HG02970 (cell line): ENCODE measurements at regions not wholly inside any gene's neighbourhood (a gene's known extent, or its start where the extent isn't known, plus 50 kb on each side); places are given as distances from the start of the nearest gene placed in this dataset.
"Not testable (repeated sequence)": the region's sequence is repeated elsewhere in the genome, so short reads cannot be mapped to it uniquely, and the experiment has no call there.

Experiments used
- ATAC-seq: cut with Tn5 transposase; IDR thresholded peaks from one replicate; pipeline ENCODE4 v1.9.1; 2021; ENCODE audit warnings: mild to moderate bottlenecking, moderate library complexity, moderate number of reproducible peaks; ENCODE audit not compliant: unreplicated experiment, low FRiP score

GRCh38 chr22:49517667-49518185, 309.9 kb downstream of the BRD1 start:
- no peak for ATAC-seq

- ATAC-seq = no peak
Observed at GRCh38 chr22:49517211-49517610, 310.5 kb downstream of the BRD1 start.

GRCh38 chr22:49515475-49515874, 312.2 kb downstream of the BRD1 start:
- no peak for ATAC-seq

DNA sequence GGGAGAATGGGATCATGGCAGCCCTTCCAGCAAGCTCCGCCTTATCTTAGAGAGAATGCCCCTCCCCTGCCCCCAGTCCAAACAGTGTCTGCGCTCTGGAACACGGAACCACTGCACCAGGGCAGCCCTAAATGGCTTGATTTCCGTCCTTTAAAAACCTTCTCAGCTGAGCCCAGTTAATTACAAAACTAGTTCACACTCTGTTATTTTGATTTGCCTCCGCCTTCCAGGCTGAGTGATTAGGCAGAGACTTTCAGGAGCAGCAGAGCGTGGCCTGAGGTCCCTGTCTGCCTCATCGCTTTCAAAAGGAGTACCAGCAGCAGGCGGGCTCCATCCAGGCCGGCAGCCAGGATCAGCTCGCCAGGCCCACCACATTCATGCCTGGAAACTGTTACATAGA, 313.0 kb downstream of the BRD1 start:
- no peak for ATAC-seq

DNA sequence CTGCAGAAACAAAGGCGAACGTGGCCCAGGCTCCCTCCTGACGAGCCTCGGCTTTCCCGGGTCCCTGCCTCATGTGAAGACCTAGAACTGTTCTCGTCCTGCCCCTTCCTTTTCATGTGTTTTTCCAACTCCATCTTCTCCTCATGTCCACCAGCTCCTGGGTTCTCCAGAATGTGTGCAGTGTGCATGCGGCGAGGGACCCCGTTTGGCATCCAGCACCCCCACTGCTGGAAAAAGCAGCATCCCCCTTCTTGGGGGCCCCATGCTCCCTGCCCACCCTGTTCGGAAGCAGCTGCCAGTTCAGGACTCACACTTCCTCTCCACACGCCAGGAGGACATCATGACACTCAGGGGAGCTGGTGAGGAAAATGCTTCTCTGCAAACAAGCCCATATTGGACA, 313.5 kb downstream of the BRD1 start:
- no peak for ATAC-seq

GRCh38 chr22:49513358-49513851, 314.3 kb downstream of the BRD1 start:
- no peak for ATAC-seq

- ATAC-seq = no peak
Observed at GRCh38 chr22:49512487-49513165, 315.0 kb downstream of the BRD1 start.

GRCh38 chr22:49511393-49512189, 316.1 kb downstream of the BRD1 start:
- ATAC-seq = not testable (repeated sequence)

DNA sequence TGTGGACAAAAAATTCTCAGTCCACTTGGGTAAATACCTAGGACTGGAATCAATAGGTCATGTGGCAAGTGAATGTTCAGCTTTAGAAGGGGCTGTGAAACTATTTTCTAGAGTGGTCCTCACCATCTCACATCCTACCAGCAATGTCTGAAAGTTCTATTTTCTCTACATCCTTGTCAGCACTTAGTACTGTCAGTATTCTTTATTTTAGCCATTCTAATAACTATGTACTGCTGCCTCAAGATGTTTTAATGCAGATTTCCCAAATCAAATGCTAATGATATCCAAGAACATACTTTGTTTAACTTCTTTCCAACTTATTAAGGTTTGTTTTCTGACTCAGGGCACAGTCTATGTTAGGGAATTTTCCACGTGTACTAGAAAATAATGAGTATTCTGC, 317.0 kb downstream of the BRD1 start:
- no peak for ATAC-seq

DNA sequence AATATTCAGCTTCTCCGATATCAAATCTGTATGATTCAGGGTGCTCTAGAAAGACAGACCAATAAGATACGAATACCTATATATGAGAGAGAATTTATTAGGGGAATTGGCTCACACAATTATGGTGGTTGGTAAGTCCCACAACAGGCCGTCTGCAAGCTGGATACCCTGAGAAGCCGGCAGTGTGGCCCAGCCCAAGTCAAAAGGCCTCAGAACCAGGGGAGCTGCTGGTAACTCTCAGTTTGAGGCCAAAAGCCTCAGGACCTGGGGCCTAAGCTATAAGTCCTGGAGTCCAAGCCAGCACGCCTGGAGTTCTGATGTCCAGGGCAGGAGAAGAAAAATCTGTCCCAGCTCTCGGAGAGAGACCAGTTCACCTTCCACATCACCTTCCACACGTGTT, 318.7 kb downstream of the BRD1 start:
- no peak for ATAC-seq

DNA sequence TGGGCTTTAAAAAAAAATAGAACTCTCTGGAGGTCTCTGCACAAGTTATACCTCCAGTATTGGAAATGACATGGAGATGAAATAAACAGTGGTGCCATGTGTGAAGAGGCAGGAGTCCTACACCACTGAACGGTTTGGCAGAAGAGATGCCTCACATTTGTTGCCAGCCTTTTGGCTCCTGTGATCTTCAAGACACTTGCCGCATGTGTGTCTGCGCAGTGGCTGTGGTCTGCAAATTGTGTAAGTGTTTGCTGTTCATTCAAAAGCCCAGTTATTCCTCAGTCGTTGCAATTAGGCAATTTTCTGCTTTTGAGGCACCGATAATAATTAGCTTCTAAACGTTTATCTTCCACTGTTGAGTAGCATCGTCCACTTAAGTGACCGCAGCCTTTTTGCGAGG, 319.1 kb downstream of the BRD1 start:
- no peak for ATAC-seq

- no peak for ATAC-seq
Observed at GRCh38 chr22:49507607-49508292, 319.9 kb downstream of the BRD1 start.

- no peak for ATAC-seq
Observed at GRCh38 chr22:49506010-49506400, 321.7 kb downstream of the BRD1 start.

- no peak for ATAC-seq
Observed at GRCh38 chr22:49505337-49506009, 322.2 kb downstream of the BRD1 start.

GRCh38 chr22:49503896-49504521, 323.7 kb downstream of the BRD1 start:
- no peak for ATAC-seq

DNA sequence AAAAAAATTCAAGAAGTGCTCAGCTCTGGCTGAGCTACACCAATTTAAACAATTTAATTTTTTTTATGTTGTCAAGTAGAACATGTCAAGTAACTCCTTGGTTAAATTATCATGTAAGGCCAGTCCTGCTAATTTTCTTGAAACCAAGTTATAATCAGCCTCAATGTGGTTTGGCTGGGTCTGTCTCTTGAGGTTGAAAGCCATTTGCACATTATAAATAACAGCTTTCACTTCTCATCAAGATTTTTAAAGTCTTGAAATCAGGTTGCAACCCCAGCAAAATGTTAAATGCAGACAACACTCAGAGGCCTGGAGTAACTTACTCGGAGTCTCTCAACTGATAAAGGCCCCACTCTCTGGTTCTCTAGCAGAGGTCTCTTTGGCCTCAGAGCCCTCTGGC, 324.4 kb downstream of the BRD1 start:
- ATAC-seq = no peak

DNA sequence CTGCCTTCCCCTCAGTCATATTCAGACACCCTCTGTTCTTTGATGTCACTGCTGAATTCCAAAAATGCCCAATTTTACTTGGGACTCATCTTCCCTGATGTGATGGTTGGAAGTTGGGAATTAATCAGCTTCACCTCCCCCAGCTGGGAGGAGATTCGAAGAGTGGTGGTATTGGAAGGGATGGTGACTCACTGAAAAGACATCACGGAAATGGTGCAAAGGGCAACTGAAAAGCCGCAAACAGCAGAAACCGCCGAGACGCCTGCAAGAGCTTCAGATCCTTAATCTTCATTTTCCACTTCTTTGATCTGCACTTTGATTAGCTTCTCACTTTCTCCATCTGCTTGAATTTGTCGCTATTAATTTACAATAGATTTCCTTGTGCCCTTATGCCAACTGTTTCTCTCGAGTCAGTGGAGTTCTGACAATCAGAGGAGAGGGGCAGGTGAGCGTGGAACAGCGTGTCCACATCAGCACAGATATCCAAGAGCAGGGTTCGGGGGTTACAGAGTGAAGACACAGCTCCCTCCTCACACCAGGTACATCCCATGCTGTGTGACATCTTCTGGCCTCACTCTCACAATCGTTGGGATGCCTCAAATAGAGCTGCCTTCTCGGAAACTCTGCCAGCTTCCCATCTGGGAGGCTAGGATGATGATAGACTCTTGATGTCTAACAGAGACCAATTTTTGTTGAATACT, 325.4 kb downstream of the BRD1 start:
- no peak for ATAC-seq

DNA sequence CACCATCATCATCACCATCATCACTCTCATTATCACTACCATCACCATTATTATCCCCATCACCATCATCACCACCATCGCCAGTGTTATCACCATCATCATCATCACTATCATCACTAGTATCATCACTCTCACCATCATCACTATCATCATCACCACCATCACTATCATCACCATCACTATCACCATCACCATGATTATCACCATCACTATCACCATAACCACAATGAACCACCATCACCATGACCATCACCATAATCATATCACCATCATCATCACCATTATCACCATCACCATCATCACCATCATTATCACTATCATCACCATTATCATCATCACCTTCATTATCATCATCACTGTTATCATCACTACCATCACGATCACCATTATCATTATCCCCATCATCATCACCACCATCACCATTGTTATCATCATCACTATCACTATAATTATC, 326.7 kb downstream of the BRD1 start:
- ATAC-seq = no peak

DNA sequence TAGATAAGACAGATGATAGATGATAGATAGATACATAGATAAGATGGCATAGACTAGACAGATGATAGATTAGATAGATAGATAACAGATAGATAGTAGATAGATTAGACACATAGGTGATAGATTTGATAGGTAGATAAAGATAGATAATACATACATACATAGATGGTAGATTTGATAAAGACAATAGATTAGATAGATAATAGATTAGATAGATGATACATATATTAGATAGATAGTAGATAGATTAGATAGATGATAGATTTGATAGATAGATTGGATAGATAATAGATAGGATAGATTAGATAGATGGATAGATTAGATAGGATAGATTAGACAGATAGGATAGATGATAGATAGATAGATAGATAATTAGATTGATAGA, 327.6 kb downstream of the BRD1 start:
- no peak for ATAC-seq
